ENCODE measurements at regions not wholly inside any gene's neighbourhood (a gene's known extent, or its start where the extent isn't known, plus 50 kb on each side); places are given as distances from the start of the nearest gene placed in this dataset.
A peak's percentile ranks its signal among the peaks of the same experiment; 100 is the strongest.
"Not testable (repeated sequence)": the region's sequence is repeated elsewhere in the genome, so short reads cannot be mapped to it uniquely, and the experiment has no call there.

DNA sequence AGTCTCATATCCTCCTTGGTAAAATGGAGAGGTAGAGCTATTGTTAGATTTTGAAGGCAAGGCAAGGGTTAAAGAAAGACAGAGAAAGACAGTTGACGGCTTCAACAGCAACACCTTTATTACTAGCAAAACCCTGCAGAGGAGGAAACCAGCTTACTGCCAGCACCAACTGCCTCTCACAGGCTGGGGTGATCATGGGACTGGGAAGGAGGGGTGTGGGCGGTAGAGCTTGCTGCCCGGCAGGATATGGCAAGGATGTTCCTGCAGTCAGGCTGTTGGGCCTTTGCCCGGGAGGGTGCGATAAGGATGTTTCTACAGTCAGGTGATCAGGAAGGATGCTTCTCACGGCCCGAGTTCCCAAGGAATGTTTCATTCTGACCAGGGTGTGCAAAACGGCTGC lies 310.0 kb downstream of the FOXD4L4 start:
- H3K27me3 ChIP-seq; H3K4me1 ChIP-seq; DNase-seq; H3K9me3 ChIP-seq; H3K27ac ChIP-seq; H3K4me3 ChIP-seq; intact Hi-C loops (cut with DNase I; ENCODE audit: low total_unique reads); H3K36me3 ChIP-seq: not testable (repeated sequence)

GRCh38 chr9:66049721-66050120 lies 312.8 kb downstream of the FOXD4L4 start:
- H3K36me3 ChIP-seq; H3K27ac ChIP-seq; DNase-seq; H3K9me3 ChIP-seq; H3K4me3 ChIP-seq; H3K27me3 ChIP-seq; intact Hi-C loops (cut with DNase I; ENCODE audit: low total_unique reads); H3K4me1 ChIP-seq: not testable (repeated sequence)

GRCh38 chr9:66054705-66055104 lies 317.8 kb downstream of the FOXD4L4 start:
- H3K4me1 ChIP-seq; H3K4me3 ChIP-seq; H3K36me3 ChIP-seq; DNase-seq; H3K27ac ChIP-seq; H3K9me3 ChIP-seq; H3K27me3 ChIP-seq; intact Hi-C loops (cut with DNase I; ENCODE audit: low total_unique reads): not testable (repeated sequence)

DNA sequence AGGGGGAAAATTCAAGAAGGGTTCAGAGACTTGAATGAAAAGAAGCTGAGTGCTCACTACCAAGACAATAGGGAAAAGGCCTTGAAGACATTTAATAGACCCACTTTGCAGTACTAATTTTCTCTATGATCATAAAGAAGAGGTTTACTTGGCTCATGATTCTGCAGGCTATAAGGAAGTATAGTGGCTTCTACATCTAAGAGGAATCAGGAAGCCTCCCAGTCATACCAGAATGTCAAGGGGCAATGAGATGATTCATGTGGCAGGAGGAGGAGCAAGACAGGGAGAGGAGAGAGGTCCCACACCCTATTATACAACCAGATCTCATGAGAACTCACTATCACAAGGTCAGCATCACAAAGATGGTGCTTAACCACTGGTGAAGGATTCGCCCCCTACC lies 323.7 kb downstream of the FOXD4L4 start:
- DNase-seq; intact Hi-C loops (cut with DNase I; ENCODE audit: low total_unique reads); H3K27me3 ChIP-seq; H3K4me1 ChIP-seq; H3K9me3 ChIP-seq; H3K36me3 ChIP-seq; H3K4me3 ChIP-seq; H3K27ac ChIP-seq: not testable (repeated sequence)

DNA sequence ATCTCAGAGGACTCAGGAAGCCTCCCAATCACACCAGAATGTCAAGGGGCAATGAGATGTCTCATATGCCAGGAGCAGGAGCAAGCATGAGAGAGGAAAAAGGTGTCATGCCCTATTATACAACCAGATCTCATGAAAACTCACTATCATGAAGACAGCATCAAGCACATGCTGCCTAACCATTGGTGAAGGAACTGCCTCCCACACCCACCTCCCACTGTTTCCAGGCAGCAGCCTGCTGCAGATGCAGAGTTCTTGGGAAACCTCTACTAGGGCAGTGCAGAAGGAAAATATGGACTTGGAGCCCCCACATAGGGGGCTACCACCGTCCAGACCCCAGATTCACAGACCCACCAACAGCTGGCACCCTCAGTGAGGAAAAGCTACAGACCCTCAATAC lies 326.9 kb downstream of the FOXD4L4 start:
- H3K4me1 ChIP-seq; H3K9me3 ChIP-seq; DNase-seq; H3K27ac ChIP-seq; intact Hi-C loops (cut with DNase I; ENCODE audit: low total_unique reads); H3K4me3 ChIP-seq; H3K27me3 ChIP-seq; H3K36me3 ChIP-seq: not testable (repeated sequence)

DNA sequence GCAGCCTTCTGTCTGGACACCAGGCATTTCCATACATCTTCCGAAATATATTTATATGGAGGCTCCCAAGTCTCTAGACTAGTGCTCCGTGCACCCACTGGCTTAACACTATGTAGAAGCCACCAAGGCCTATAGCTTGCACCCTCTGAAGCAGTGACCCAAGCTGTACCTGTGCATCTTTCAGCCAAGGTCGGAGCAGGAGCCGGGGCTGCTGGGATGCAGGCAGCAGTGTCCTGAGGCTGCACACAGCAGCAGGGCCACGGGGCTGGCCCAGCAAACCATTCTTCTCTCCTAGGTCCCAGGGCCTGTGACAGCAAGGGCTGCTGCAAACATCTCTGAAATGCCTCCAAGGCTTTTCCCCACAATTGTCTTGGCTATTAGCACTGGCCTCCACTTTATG lies 328.8 kb downstream of the FOXD4L4 start:
- peak in 1 of 2 donors; percentile 9 for DNase-seq
- H3K9me3 ChIP-seq; H3K4me3 ChIP-seq; H3K36me3 ChIP-seq; H3K4me1 ChIP-seq; H3K27me3 ChIP-seq; intact Hi-C loops (cut with DNase I; ENCODE audit: low total_unique reads); H3K27ac ChIP-seq: not testable (repeated sequence)

DNA sequence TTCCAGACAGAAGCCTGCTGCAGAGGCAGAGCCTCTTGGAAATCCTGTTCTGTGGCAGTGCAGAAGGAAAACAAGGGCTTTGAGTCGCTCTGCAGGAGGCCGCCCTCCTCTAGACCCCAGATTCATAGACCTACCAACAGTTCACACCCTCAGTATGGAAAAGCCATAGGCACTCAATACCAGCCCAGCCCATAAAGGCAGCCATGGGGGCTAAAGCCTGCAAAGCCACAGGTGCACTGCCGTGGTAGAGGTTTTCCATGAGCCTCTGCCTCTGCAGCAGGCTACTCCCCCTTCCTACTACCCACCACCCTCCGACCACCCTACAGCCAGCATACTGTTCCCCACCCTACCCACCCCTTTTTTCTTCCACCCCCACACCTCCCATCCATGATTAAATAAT lies 330.3 kb downstream of the FOXD4L4 start:
- H3K4me1 ChIP-seq; H3K9me3 ChIP-seq; intact Hi-C loops (cut with DNase I; ENCODE audit: low total_unique reads); DNase-seq; H3K27ac ChIP-seq; H3K4me3 ChIP-seq; H3K27me3 ChIP-seq; H3K36me3 ChIP-seq: not testable (repeated sequence)

- H3K36me3 ChIP-seq; H3K27me3 ChIP-seq; intact Hi-C loops (cut with DNase I; ENCODE audit: low total_unique reads); H3K9me3 ChIP-seq; DNase-seq; H3K27ac ChIP-seq; H3K4me1 ChIP-seq; H3K4me3 ChIP-seq: not testable (repeated sequence)
These were observed 331.6 kb downstream of the FOXD4L4 start for GRCh38 chr9:66068451-66068989.

- H3K27me3 ChIP-seq; H3K36me3 ChIP-seq; H3K9me3 ChIP-seq; DNase-seq; H3K4me1 ChIP-seq; H3K4me3 ChIP-seq; H3K27ac ChIP-seq; intact Hi-C loops (cut with DNase I; ENCODE audit: low total_unique reads): not testable (repeated sequence)
These were observed 332.1 kb downstream of the FOXD4L4 start for GRCh38 chr9:66069025-66069424.

GRCh38 chr9:66073111-66073510 lies 336.2 kb downstream of the FOXD4L4 start:
- H3K4me1 ChIP-seq; intact Hi-C loops (cut with DNase I; ENCODE audit: low total_unique reads); H3K27ac ChIP-seq; DNase-seq; H3K27me3 ChIP-seq; H3K9me3 ChIP-seq; H3K4me3 ChIP-seq; H3K36me3 ChIP-seq: not testable (repeated sequence)

DNA sequence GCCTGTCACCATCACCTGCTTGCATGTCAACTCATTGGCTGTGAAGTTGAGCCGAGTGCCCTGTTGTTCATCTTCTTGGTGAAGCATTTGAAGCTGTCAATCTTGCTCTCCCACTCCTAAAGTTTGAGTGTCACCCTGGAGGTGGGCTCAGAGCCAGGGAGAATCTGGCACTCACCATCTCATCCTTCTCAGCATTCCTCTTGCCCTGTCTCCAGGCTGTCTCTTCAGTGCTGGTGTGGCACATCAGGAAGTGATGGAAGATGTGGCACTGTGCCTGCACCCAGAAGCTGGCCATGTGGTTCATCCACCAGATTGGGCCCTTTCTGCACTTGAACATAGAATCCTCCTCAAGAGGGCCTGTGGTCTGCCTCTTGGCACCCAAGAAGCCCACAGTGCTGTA lies 345.9 kb downstream of the FOXD4L4 start:
- H3K27ac ChIP-seq; H3K36me3 ChIP-seq; H3K4me3 ChIP-seq; intact Hi-C loops (cut with DNase I; ENCODE audit: low total_unique reads); H3K4me1 ChIP-seq; DNase-seq; H3K9me3 ChIP-seq; H3K27me3 ChIP-seq: not testable (repeated sequence)
